RPMI7951 (cell line): ENCODE measurements at regions not wholly inside any gene's neighbourhood (a gene's known extent, or its start where the extent isn't known, plus 50 kb on each side); places are given as distances from the start of the nearest gene placed in this dataset.

Source experiments
- DNase-seq: peaks from one replicate; pipeline ENCODE4 v3.0.0-alpha.2; 2012; ENCODE audit warnings: low read depth

DNA sequence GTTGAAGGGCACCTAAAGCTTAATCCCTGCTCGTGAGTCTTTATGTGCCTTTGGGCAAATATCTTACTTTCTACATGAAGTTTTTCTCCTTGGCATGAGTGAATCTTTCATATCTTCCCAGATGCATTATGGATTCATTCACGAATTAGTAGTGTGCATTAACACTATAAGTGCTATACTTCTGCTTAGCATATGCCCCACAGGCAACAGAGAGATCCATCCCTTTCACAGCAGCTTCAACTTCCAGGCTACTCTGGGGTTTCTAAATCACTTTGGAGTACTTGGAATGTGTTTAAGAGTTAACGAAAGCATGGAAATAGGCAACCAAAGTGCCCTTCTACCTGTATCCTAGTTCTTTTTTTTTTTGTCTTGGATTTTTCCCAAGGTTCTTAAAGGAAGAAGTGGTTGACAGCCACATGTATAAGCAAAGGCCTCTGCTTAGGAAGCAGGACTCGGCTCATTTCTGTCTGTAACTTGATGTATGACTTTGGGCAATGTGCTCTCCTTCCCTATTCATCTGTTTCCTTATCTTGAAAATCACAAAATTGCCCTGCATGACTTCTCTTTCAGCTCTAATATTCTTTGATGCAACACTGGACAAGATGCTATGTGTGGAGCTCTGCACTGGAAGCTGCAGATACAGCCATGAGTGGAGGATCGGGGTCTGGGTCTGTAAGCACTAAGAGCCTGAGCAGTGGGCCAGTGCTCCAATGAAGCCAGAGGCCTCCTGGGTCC is 54.5 kb upstream of the ME3 start:
- DNase-seq: no peak

GRCh38 chr11:86726118-86726753 is 53.8 kb upstream of the ME3 start:
- DNase-seq: peak; percentile 56

DNA sequence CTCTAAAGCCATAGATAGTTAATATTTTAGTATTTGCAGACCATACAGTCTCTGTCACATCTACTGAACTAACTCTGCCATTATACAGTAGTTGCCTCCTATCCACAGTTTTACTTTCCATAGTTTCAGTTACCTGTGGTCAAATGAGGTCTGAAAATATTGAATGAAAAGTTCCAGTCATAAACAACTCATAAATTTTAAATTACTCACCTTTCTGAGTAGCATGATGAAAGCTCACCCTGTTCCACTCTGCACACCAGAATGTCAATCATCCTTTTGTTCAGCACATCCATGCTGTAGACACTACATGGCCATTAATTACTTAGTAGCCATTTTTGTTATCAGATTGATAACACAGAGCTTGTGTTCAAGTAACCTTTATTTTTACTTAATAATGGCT is 51.7 kb upstream of the ME3 start:
- DNase-seq: no peak

DNA sequence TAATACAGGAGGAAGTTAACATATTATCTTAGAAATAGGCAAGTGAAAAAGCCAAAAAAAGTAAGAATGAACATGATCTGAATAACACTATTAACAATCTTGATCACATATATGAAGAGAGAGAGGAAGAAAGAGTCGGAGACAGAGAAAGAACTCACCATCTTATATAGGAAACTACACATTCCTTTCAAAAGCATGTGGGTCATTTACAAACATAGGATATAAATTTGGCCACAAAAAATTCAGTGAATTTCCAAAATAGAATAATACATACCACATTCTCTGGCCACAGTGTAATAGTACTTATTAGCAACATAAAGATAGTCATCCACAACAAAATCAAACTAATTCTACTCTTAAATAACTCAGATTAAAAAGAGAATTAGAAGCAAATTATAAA is 50.9 kb upstream of the ME3 start:
- no peak for DNase-seq

DNA sequence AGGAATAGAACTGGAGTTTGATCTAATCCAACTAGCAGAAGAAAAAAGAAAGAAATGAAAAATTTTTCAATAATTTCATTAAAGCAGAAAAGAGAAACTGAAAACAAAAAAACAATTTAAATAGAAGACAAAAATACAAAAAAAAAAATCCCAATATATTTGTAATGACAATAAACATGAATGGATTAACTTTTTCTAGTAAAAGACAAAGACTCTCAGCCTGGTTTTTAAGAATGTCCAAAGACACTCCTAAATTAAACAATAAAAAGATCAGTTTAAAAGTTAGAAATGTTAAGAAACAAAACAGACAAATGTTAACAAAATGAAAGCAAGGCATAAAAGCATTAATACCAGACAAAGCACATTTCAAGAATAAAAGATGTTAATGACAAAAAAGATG is 50.3 kb upstream of the ME3 start:
- no peak for DNase-seq
